ENCODE measurements at regions not wholly inside any gene's neighbourhood (a gene's known extent, or its start where the extent isn't known, plus 50 kb on each side); places are given as distances from the start of the nearest gene placed in this dataset.
"Not testable (repeated sequence)": the region's sequence is repeated elsewhere in the genome, so short reads cannot be mapped to it uniquely, and the experiment has no call there.

DNA sequence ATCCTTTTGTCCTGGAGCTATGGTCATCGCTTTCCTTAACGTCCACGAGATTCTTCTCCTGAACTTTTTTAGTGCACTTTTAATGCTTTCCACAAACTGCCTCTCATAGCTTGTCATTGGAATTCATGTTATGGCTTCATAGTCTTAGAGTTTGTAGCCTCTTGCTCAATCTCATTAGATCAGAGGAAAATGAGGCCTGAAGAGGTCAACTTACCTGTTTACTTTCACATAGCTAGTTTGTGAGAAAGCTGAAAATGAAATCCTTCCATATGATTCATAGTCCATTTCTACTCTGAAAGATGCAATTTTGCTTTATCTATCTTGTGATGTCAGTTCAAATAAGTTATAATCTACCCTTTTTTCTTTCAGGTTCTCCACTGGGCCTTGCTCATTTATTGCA lies 1747.2 kb upstream of the RAG2 start:
- Histone ChIP-seq H3K9me3 (ENCODE audit: low read depth, low read length) (no peaks in the 10 kb centered on the region), H3K4me3 (ENCODE audit: insufficient read depth, low read length) (no peak overlapping the region), H3K79me2 (ENCODE audit: insufficient read depth, low read length) (no peaks in the 10 kb centered on the region), H3K27me3 (ENCODE audit: insufficient read depth, low read length) (no peaks in the 10 kb centered on the region), H3K36me3 (ENCODE audit: insufficient read depth, low read length) (no peaks in the 10 kb centered on the region), H3K4me1 (ENCODE audit: insufficient read depth, low read length) (no peaks in the 10 kb centered on the region), H3K4me2 (ENCODE audit: insufficient read depth, low read length) (no peak overlapping the region), H4K20me1 (ENCODE audit: insufficient read depth, low read length) (no peaks in the 10 kb centered on the region), H3K27ac (ENCODE audit: low read depth, low read length) (no peak overlapping the region), H2AFZ (ENCODE audit: low read length) (no peak overlapping the region)
- TF ChIP-seq, protein P1, sequence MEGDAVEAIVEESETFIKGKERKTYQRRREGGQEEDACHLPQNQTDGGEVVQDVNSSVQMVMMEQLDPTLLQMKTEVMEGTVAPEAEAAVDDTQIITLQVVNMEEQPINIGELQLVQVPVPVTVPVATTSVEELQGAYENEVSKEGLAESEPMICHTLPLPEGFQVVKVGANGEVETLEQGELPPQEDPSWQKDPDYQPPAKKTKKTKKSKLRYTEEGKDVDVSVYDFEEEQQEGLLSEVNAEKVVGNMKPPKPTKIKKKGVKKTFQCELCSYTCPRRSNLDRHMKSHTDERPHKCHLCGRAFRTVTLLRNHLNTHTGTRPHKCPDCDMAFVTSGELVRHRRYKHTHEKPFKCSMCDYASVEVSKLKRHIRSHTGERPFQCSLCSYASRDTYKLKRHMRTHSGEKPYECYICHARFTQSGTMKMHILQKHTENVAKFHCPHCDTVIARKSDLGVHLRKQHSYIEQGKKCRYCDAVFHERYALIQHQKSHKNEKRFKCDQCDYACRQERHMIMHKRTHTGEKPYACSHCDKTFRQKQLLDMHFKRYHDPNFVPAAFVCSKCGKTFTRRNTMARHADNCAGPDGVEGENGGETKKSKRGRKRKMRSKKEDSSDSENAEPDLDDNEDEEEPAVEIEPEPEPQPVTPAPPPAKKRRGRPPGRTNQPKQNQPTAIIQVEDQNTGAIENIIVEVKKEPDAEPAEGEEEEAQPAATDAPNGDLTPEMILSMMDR (IDR thresholded peaks at IDR 0.05; ENCODE audit: extremely low read depth, low read depth, low read length) = no peak
- DNase-seq (ENCODE audit: insufficient read length, low spot score, missing footprints) = no peak

DNA sequence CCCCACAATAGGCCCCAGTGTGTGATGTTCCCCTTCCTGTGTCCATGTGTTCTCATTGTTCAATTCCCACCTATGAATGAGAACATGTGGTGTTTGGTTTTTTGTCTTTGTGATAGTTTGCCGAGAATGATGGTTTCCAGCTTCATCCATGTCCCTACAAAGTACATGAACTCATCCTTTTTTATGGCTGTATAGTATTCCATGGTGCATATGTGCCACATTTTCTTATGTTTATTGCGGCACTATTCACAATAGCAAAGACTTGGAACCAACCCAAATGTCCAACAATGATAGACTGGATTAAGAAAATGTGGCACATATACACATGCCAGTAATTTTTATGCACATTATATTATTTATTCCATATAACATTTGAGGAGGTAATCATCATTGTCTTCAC lies 1743.6 kb upstream of the RAG2 start:
- not testable (repeated sequence) for H2AFZ ChIP-seq (ENCODE audit: low read length); H3K79me2 ChIP-seq (ENCODE audit: insufficient read depth, low read length); H3K9me3 ChIP-seq (ENCODE audit: low read depth, low read length)

DNA sequence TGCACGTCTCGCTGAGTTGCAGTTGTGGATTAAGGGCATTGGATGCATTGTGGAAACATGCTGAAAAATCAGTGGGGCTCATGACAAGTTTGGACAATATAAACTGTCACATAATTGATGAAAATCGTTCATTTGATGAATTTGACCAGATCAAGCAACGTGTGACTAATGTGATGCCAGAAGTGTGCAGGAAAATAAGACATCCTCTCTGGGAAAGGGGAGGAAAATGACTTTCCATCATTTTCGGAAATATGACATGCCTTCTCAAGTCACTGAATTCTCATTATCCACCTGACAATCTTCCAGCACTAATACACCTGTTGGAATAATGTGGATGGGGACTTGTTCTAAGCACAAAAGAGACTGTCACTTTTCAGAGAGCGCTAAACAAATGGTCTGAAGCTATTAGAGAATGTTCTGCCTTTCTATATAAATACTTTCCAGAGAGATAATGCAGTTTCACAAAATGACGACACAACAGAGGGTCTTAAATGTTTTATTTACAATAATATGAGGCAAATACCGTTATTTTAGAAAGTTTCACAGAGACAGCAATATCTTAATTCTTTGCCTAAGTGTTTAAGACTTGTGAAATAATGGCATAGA lies 1741.9 kb upstream of the RAG2 start:
- Histone ChIP-seq H3K9me3 (ENCODE audit: low read depth, low read length) (no peaks in the 10 kb centered on the region), H3K79me2 (ENCODE audit: insufficient read depth, low read length) (no peaks in the 10 kb centered on the region), H3K36me3 (ENCODE audit: insufficient read depth, low read length) (no peaks in the 10 kb centered on the region), H3K4me1 (ENCODE audit: insufficient read depth, low read length) (no peaks in the 10 kb centered on the region), H3K27me3 (ENCODE audit: insufficient read depth, low read length) (no peaks in the 10 kb centered on the region), H3K27ac (ENCODE audit: low read depth, low read length) (no peak overlapping the region), H4K20me1 (ENCODE audit: insufficient read depth, low read length) (no peaks in the 10 kb centered on the region), H3K4me3 (ENCODE audit: insufficient read depth, low read length) (no peak overlapping the region), H3K4me2 (ENCODE audit: insufficient read depth, low read length) (no peak overlapping the region), H2AFZ (ENCODE audit: low read length) (no peak overlapping the region)
- DNase-seq (ENCODE audit: insufficient read length, low spot score, missing footprints) = no peak
- TF ChIP-seq, protein P1 (IDR thresholded peaks at IDR 0.05; ENCODE audit: extremely low read depth, low read depth, low read length) = no peak

More for the DNA sequence above, 1743.6 kb upstream of the RAG2 start:
- H3K4me1 ChIP-seq (ENCODE audit: insufficient read depth, low read length); H3K4me3 ChIP-seq (ENCODE audit: insufficient read depth, low read length); H3K4me2 ChIP-seq (ENCODE audit: insufficient read depth, low read length); H4K20me1 ChIP-seq (ENCODE audit: insufficient read depth, low read length); H3K36me3 ChIP-seq (ENCODE audit: insufficient read depth, low read length); H3K27me3 ChIP-seq (ENCODE audit: insufficient read depth, low read length); H3K27ac ChIP-seq (ENCODE audit: low read depth, low read length); DNase-seq (ENCODE audit: insufficient read length, low spot score, missing footprints): not testable (repeated sequence)

DNA sequence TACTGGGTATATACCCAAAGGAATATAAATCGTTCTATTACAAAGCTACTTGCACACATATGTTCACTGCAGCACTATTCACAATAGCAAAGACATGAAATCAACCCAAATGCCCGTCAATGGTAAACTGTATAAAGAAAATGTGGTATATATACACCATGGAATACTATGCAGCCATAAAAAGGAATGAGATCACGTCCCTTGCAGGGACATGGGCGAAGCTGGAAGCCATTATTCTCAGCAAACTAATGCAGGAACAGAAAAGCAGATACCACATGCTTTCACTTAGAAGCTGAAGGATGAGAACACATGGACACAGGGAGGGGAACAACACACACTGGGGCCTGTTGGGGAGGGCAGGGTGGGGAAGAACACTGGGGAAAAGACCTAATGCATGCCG lies 1740.0 kb upstream of the RAG2 start:
- H2AFZ ChIP-seq (ENCODE audit: low read length); H4K20me1 ChIP-seq (ENCODE audit: insufficient read depth, low read length): not testable (repeated sequence)

DNA sequence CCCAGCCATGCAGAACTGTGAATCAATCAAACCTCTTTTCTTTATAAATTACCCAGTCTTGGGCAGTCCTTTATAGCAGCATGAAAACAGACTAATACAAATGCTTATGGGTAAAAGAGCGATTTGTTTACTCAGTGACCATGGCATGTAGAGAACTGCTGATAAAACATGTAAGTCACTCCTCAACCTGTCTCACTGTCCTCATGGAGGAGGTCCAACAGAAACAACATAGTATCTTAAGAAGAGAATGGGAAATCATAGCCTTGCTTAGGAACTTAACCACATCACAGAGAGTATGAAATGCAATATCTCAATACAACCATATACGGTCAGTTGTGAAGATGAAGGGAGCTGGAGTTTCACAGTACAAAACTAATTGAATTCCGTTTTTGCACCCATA lies 1734.0 kb upstream of the RAG2 start:
- Histone ChIP-seq H3K27me3 (ENCODE audit: insufficient read depth, low read length) (no peaks in the 10 kb centered on the region), H2AFZ (ENCODE audit: low read length) (no peak overlapping the region), H4K20me1 (ENCODE audit: insufficient read depth, low read length) (no peaks in the 10 kb centered on the region), H3K9me3 (ENCODE audit: low read depth, low read length) (no peaks in the 10 kb centered on the region), H3K27ac (ENCODE audit: low read depth, low read length) (no peak overlapping the region), H3K4me2 (ENCODE audit: insufficient read depth, low read length) (no peak overlapping the region), H3K79me2 (ENCODE audit: insufficient read depth, low read length) (no peaks in the 10 kb centered on the region), H3K36me3 (ENCODE audit: insufficient read depth, low read length) (no peaks in the 10 kb centered on the region), H3K4me1 (ENCODE audit: insufficient read depth, low read length) (no peaks in the 10 kb centered on the region), H3K4me3 (ENCODE audit: insufficient read depth, low read length) (no peak overlapping the region)
- DNase-seq (ENCODE audit: insufficient read length, low spot score, missing footprints) = no peak
- TF ChIP-seq, protein P1 (IDR thresholded peaks at IDR 0.05; ENCODE audit: extremely low read depth, low read depth, low read length) = no peak

More for the DNA sequence above, 1740.0 kb upstream of the RAG2 start:
- not testable (repeated sequence) for H3K4me3 ChIP-seq (ENCODE audit: insufficient read depth, low read length); H3K9me3 ChIP-seq (ENCODE audit: low read depth, low read length); H3K4me2 ChIP-seq (ENCODE audit: insufficient read depth, low read length); DNase-seq (ENCODE audit: insufficient read length, low spot score, missing footprints); H3K4me1 ChIP-seq (ENCODE audit: insufficient read depth, low read length); H3K36me3 ChIP-seq (ENCODE audit: insufficient read depth, low read length); H3K27ac ChIP-seq (ENCODE audit: low read depth, low read length); H3K27me3 ChIP-seq (ENCODE audit: insufficient read depth, low read length); H3K79me2 ChIP-seq (ENCODE audit: insufficient read depth, low read length)

Data from osteoblast (primary cell).